Heart left ventricle (tissue), 16 donors: ENCODE measurements at regions not wholly inside any gene's neighbourhood (a gene's known extent, or its start where the extent isn't known, plus 50 kb on each side); places are given as distances from the start of the nearest gene placed in this dataset.

Experiments
- ATAC-seq, 4 donors: fragments of 200-7000 bp; cut with Tn5 transposase; one replicate each; pipeline ENCODE4 v1.9.1; 2020 to 2022; ENCODE audit warnings: moderate library complexity in 4 of 4, mild to moderate bottlenecking in 3 of 4, moderate number of reproducible peaks in 1 of 4
- DNase-seq, 5 donors: peaks; one replicate each; pipeline ENCODE4 v3.0.0-alpha.2; 2020
- H3K27ac ChIP-seq, 12 donors: fragments of 200-600 bp; sonication (generic) in 4 of 12; one replicate each; pipeline versions ENCODE4 v1.5.0 to v1.8.0; 2016 to 2022; ENCODE audit warnings: mild to moderate bottlenecking in 2 of 12
- H3K27me3 ChIP-seq, 9 donors: fragments of 200-600 bp; sonication (generic) in 2 of 9; one replicate each; pipeline versions ENCODE4 v1.5.1 to v1.8.0; 2016 to 2022; ENCODE audit warnings: mild to moderate bottlenecking in 3 of 9
- H3K36me3 ChIP-seq, 9 donors: fragments of 200-600 bp; sonication (generic) in 2 of 9; one replicate each; pipeline versions ENCODE4 v1.5.0 to v1.8.0; 2018 to 2022; ENCODE audit warnings: mild to moderate bottlenecking in 2 of 9
- H3K4me1 ChIP-seq, 12 donors: fragments of 200-600 bp; sonication (generic) in 4 of 12; one replicate each; pipeline versions ENCODE4 v1.5.0 to v1.8.0; 2016 to 2022; ENCODE audit warnings: mild to moderate bottlenecking in 3 of 12
- H3K4me3 ChIP-seq, 12 donors: fragments of 200-600 bp; sonication (generic) in 4 of 12; one replicate each; pipeline versions ENCODE4 v1.5.0 to v1.8.0; 2017 to 2022; ENCODE audit warnings: mild to moderate bottlenecking in 9 of 12, moderate library complexity in 4 of 12
- H3K9me3 ChIP-seq, 12 donors: fragments of 200-600 bp; sonication (generic) in 4 of 12; one replicate each; pipeline versions ENCODE4 v1.5.0 to v1.8.0; 2016 to 2022; ENCODE audit warnings: mild to moderate bottlenecking in 1 of 12
- POLR2A ChIP-seq, 2 donors: fragments of 450-650 bp; IDR thresholded peaks; one replicate each; pipeline ENCODE4 v1.6.1; 2017; ENCODE audit warnings: antibody characterized with exemption in 2 of 2, mild to moderate bottlenecking in 2 of 2, moderate library complexity in 2 of 2
- WGBS, 4 donors: extraction: QIAGEN DNeasy Blood & Tissue Kit in 2 of 4; methylation state at CpG; one replicate each; pipeline versions ENCODE4 v1.1.5 to v1.1.7; 2013 to 2018; 5-methylcytosine and 5-hydroxymethylcytosine counted together
- intact Hi-C, 10 donors: fragments of 100-400 bp; cut with DNase I; formaldehyde crosslinking; loops; one replicate each; pipeline versions ENCODE4 v1.11.1 to v1.14.2; 2022
- TF ChIP-seq, protein P1 (sequence below), 12 donors: fragments of 200-600 bp; sonication (generic) in 4 of 12; IDR thresholded peaks; one replicate each; pipeline versions ENCODE4 v1.5.0 to v1.8.0; 2018 to 2022; ENCODE audit warnings: antibody characterized with exemption in 12 of 12, mild to moderate bottlenecking in 5 of 12
- donor health status: ischemic (EF 13 %, LVEDD 7.1; RV severe dilation, severe dysfunction).
- donor health status: healthy with polysubstance abuse.
- donor health status: DM: no; HTN: yes; CAD: no.
- donor health status: DM: no; HTN: no; CAD: no.
- donor health status: ischemic (EF 25% LVEDD 6.9; RV normal size, moderate dysfunction).
- donor health status: ischemic (EF 25% LVEDD 5.7; RV mildly dilated, moderate dysfunction).
- donor health status: healthy.
- donor health status: DM: yes; HTN: yes; CAD: no.
- donor health status: ischemic (EF 35%, LVEDD 5.7; RV mildly dilated, moderate dysfunction).
- donor health status: nonischemic (EF 11% LVEDD 7.7; RV severe dilation, severe dysfunction).
- donor health status: DM: yes; HTN: yes; CAD: no.
- donor health status: PGD.
- donor health status: ischemic (EF 29% LVEDD 5.4; RV normal size, mild dysfunction).
- donor health status: nonischemic (EF 23%, LVEDD 6.1; RV moderate dilation, normal function).

DNA sequence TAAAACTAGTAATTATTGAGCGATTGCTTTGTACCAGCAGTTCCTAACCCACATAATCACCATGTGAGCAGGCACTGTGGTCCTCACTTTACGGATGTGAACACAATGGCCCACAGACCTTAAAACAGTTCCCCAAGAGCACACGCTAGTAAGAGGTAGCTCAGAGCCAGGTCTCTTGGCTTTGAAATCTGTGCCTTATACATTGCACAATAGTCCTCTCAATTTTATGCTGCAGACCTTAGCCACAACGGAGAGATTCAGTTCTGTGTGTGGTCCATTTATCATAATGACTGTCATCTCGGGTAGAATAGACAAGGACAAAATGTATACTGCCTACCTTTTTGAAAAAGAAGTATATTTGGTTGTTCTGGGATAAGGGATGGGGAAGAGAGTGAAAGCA is 289.0 kb upstream of the ANKRD55 start:
- Histone ChIP-seq H3K27me3 (no peaks in the 10 kb centered on the region), H3K4me1 (peaks cover 0 to 32% (median 16%) of the 10 kb centered on the region in 12 donors)

DNA sequence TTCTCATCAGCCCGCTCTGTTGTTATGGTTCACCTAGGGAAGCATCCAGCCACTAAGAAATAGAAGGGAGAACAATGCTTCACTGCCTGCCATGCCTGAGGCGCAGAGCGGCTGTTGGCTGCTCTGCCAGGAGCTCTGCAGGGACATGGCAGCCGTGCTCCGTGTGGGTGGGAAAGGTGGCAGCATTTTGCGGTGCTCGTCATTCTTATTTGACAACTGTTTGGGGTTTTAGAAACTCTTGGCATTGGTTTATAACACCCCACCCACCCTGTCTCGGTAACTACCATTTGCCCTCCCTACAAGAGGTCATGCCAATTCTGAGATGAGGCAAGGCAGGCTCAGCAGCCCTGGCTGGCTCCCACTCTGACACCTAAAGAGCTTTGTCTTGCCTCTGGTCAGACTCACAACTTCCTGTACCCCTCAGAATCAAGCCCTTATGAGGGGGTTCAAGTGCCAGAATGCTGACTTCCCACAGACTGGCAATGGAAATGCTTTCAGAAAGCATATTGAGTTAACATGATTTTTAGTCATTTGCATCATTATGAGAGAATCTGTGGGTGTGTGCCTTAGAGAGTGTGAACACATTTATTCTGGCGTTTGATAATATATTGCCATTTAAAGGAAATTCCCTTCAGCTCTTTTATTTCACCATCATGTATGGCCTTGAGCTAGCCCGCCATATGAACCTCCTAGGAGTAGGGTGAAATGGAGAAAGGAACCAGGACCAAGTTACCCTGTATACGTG is 288.0 kb upstream of the ANKRD55 start:
- H3K27ac ChIP-seq, result no peak overlapping the region
- no peaks in the 10 kb centered on the region for H3K27me3 ChIP-seq
- no peak for TF ChIP-seq POLR2A (IDR thresholded peaks at IDR 0.05)
- TF ChIP-seq, protein P1, sequence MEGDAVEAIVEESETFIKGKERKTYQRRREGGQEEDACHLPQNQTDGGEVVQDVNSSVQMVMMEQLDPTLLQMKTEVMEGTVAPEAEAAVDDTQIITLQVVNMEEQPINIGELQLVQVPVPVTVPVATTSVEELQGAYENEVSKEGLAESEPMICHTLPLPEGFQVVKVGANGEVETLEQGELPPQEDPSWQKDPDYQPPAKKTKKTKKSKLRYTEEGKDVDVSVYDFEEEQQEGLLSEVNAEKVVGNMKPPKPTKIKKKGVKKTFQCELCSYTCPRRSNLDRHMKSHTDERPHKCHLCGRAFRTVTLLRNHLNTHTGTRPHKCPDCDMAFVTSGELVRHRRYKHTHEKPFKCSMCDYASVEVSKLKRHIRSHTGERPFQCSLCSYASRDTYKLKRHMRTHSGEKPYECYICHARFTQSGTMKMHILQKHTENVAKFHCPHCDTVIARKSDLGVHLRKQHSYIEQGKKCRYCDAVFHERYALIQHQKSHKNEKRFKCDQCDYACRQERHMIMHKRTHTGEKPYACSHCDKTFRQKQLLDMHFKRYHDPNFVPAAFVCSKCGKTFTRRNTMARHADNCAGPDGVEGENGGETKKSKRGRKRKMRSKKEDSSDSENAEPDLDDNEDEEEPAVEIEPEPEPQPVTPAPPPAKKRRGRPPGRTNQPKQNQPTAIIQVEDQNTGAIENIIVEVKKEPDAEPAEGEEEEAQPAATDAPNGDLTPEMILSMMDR (IDR thresholded peaks at IDR 0.05), result no peak
- intact Hi-C loops, result no loop called here
- WGBS, 4 donors, result 95 to 98% (median 97%) methylated on average over 11 of the region's 11 CpGs
- H3K4me3 ChIP-seq, result no peak overlapping the region
- H3K36me3 ChIP-seq, result no peaks in the 10 kb centered on the region
- no peaks in the 10 kb centered on the region for H3K9me3 ChIP-seq
- DNase-seq (no peak), ATAC-seq (no peak)
- H3K4me1 ChIP-seq, result peaks cover 0 to 42% (median 23%) of the 10 kb centered on the region in 12 donors

More for the DNA sequence above, 289.0 kb upstream of the ANKRD55 start:
- H3K9me3 ChIP-seq, result no peaks in the 10 kb centered on the region
- no peak for ATAC-seq
- no peaks in the 10 kb centered on the region for H3K36me3 ChIP-seq
- H3K27ac ChIP-seq, result no peak overlapping the region
- 77 to 90% (median 82%) methylated on average over 5 of the region's 5 CpGs for whole genome bisulfite sequencing, 4 donors
- intact Hi-C loops, result no loop called here
- no peak overlapping the region for H3K4me3 ChIP-seq
- no peak for TF ChIP-seq POLR2A (IDR thresholded peaks at IDR 0.05)
- TF ChIP-seq, protein P1 (IDR thresholded peaks at IDR 0.05), result no peak
- no peak for DNase-seq

- intact Hi-C loops, result no loop called here
Measured at GRCh38 chr5:56518820-56519219, 285.7 kb upstream of the ANKRD55 start.

GRCh38 chr5:56517011-56517416 is 283.9 kb upstream of the ANKRD55 start:
- H3K4me1 ChIP-seq, result peaks cover 0 to 43% (median 21%) of the 10 kb centered on the region in 12 donors
- H3K27me3 ChIP-seq, result no peaks in the 10 kb centered on the region
- WGBS, 4 donors, result 23 to 53% (median 36%) methylated on average over 1 to 2 of the region's 2 CpGs
- no peak for ATAC-seq
- H3K27ac ChIP-seq, result peak overlapping the region in 2 of 12 donors; percentile 12 to 32
- H3K9me3 ChIP-seq, result no peaks in the 10 kb centered on the region
- TF ChIP-seq, protein P1 (IDR thresholded peaks at IDR 0.05), result no peak
- TF ChIP-seq POLR2A (IDR thresholded peaks at IDR 0.05), result no peak
- H3K36me3 ChIP-seq, result no peaks in the 10 kb centered on the region
- peak in 3 of 5 donors; percentile 31 to 55 (median 35) for DNase-seq
- no peak overlapping the region for H3K4me3 ChIP-seq
- intact Hi-C loops, result no loop called here

More at GRCh38 chr5:56518820-56519219, 285.7 kb upstream of the ANKRD55 start:
- Histone ChIP-seq H3K4me3 (no peak overlapping the region), H3K27me3 (no peaks in the 10 kb centered on the region), H3K36me3 (no peaks in the 10 kb centered on the region), H3K9me3 (no peaks in the 10 kb centered on the region), H3K4me1 (peaks cover 0 to 44% (median 27%) of the 10 kb centered on the region in 12 donors), H3K27ac (no peak overlapping the region)
- 92 to 96% (median 93%) methylated on average over 4 of the region's 4 CpGs for WGBS, 4 donors
- no peak for DNase-seq
- no peak for TF ChIP-seq POLR2A (IDR thresholded peaks at IDR 0.05)
- ATAC-seq, result no peak
